ENCODE measurements at regions not wholly inside any gene's neighbourhood (a gene's known extent, or its start where the extent isn't known, plus 50 kb on each side); places are given as distances from the start of the nearest gene placed in this dataset.

- TF ChIP-seq CTCF (IDR thresholded peaks at IDR 0.05) (no peak), ZFX (IDR thresholded peaks at IDR 0.05; ENCODE audit: borderline replicate concordance) (no peak)
Observed at GRCh38 chr11:95365348-95365747, 134.3 kb upstream of the SESN3 start.
